Mesothelial cell of epicardium (in vitro differentiated cells): ENCODE measurements at regions not wholly inside any gene's neighbourhood (a gene's known extent, or its start where the extent isn't known, plus 50 kb on each side); places are given as distances from the start of the nearest gene placed in this dataset.

ENCODE experiments used
- DNase-seq, 2 experiments: peaks; one replicate each; pipeline ENCODE4 v3.0.0; 2021; ENCODE audit warnings: low spot score in 2 of 2; ENCODE audit not compliant: unreplicated experiment in 2 of 2
- H3K27ac Mint-ChIP-seq: 2 replicates; pipeline ENCODE4 v1.8.0; 2021; ENCODE audit warnings: mixed read lengths
- H3K27me3 Mint-ChIP-seq: 2 replicates; pipeline ENCODE4 v1.8.0; 2021; ENCODE audit warnings: low read depth, mixed read lengths
- H3K36me3 Mint-ChIP-seq: 2 replicates; pipeline ENCODE4 v1.8.0; 2021; ENCODE audit warnings: mixed read lengths
- H3K4me1 Mint-ChIP-seq: 2 replicates; pipeline ENCODE4 v1.8.0; 2021; ENCODE audit warnings: mixed read lengths
- H3K4me3 Mint-ChIP-seq: 2 replicates; pipeline ENCODE4 v1.8.0; 2021; ENCODE audit warnings: mild to moderate bottlenecking, moderate library complexity, mixed read lengths
- H3K9me3 Mint-ChIP-seq: 2 replicates; pipeline ENCODE4 v1.8.0; 2021; ENCODE audit warnings: mixed read lengths
- TF ChIP-seq, protein P1 (sequence below): fragments of 200-600 bp; sonication (generic); IDR thresholded peaks from one replicate; pipeline ENCODE4 v1.5.0; 2021; ENCODE audit warnings: antibody characterized with exemption; ENCODE audit not compliant: unreplicated experiment

DNA sequence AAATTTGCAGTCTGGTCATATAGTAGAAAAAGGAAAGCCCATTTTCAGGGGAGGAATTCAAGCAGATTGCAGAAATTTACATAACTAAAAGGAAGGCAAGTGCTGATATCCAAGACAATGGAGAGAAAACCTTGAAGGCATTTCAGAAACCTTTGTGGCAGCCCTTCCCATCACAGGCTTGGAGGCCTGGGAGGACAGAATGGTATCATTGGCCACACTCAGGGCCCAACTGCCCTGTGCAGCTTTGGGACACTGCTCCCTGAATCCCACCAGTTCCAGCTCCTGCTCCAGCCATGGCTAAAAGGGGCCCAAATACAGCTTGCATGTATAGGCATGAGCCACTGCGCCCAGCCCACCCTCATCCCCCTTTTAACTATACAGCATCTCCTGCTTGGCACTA, 81.1 kb upstream of the NYAP2 start:
- TF ChIP-seq, protein P1, sequence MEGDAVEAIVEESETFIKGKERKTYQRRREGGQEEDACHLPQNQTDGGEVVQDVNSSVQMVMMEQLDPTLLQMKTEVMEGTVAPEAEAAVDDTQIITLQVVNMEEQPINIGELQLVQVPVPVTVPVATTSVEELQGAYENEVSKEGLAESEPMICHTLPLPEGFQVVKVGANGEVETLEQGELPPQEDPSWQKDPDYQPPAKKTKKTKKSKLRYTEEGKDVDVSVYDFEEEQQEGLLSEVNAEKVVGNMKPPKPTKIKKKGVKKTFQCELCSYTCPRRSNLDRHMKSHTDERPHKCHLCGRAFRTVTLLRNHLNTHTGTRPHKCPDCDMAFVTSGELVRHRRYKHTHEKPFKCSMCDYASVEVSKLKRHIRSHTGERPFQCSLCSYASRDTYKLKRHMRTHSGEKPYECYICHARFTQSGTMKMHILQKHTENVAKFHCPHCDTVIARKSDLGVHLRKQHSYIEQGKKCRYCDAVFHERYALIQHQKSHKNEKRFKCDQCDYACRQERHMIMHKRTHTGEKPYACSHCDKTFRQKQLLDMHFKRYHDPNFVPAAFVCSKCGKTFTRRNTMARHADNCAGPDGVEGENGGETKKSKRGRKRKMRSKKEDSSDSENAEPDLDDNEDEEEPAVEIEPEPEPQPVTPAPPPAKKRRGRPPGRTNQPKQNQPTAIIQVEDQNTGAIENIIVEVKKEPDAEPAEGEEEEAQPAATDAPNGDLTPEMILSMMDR, result no peak
- DNase-seq, result no peak
- no peaks in the 10 kb centered on the region for H3K36me3 Mint-ChIP-seq
- peaks cover 15% of the 10 kb centered on the region for H3K9me3 Mint-ChIP-seq
- no peaks in the 10 kb centered on the region for H3K4me1 Mint-ChIP-seq
- no peak overlapping the region for H3K4me3 Mint-ChIP-seq
- H3K27me3 Mint-ChIP-seq, result no peaks in the 10 kb centered on the region
- H3K27ac Mint-ChIP-seq, result no peak overlapping the region

- Mint-ChIP-seq H3K4me3 (no peak overlapping the region), H3K36me3 (no peaks in the 10 kb centered on the region), H3K27ac (no peak overlapping the region), H3K27me3 (no peaks in the 10 kb centered on the region), H3K9me3 (peaks cover 15% of the 10 kb centered on the region), H3K4me1 (no peaks in the 10 kb centered on the region)
- TF ChIP-seq, protein P1, result no peak
- no peak for DNase-seq
Observed at GRCh38 chr2:225317186-225317585, 82.3 kb upstream of the NYAP2 start.

- H3K4me3 Mint-ChIP-seq, result no peak overlapping the region
- H3K36me3 Mint-ChIP-seq, result no peaks in the 10 kb centered on the region
- H3K27me3 Mint-ChIP-seq, result no peaks in the 10 kb centered on the region
- H3K4me1 Mint-ChIP-seq, result peaks cover 6% of the 10 kb centered on the region
- DNase-seq, result no peak
- no peaks in the 10 kb centered on the region for H3K9me3 Mint-ChIP-seq
- TF ChIP-seq, protein P1, result no peak
- no peak overlapping the region for H3K27ac Mint-ChIP-seq
Observed at GRCh38 chr2:225310745-225311144, 88.8 kb upstream of the NYAP2 start.

DNA sequence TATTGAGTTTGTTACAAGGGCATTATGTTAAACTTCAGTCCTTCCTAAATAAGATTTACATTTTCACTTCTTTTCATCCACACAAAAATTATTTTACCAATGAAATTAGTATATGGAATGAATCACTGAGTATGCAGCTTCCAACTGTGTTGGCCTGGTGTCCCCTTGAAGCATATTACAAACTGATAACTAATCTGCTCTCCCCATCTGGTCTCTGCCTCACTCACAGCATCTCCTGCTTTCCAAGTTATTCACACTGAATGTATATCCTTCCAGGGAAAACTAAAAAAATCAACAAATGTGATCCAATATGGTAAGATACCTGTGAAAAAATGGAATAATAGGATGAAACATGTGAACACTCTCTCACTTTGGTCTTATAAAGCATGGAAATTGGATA, 90.0 kb upstream of the NYAP2 start:
- no peak overlapping the region for H3K4me3 Mint-ChIP-seq
- no peak for DNase-seq
- H3K36me3 Mint-ChIP-seq, result no peaks in the 10 kb centered on the region
- no peaks in the 10 kb centered on the region for H3K27me3 Mint-ChIP-seq
- no peak overlapping the region for H3K27ac Mint-ChIP-seq
- peaks cover 6% of the 10 kb centered on the region for H3K4me1 Mint-ChIP-seq
- peaks cover 7% of the 10 kb centered on the region for H3K9me3 Mint-ChIP-seq
- TF ChIP-seq, protein P1, result no peak

GRCh38 chr2:225296951-225297350, 102.6 kb upstream of the NYAP2 start:
- DNase-seq, result no peak
- H3K9me3 Mint-ChIP-seq, result peaks cover 24% of the 10 kb centered on the region
- H3K27me3 Mint-ChIP-seq, result peaks cover 6% of the 10 kb centered on the region
- H3K4me3 Mint-ChIP-seq, result no peak overlapping the region
- no peak overlapping the region for H3K27ac Mint-ChIP-seq
- TF ChIP-seq, protein P1, result no peak
- H3K36me3 Mint-ChIP-seq, result peaks cover 3% of the 10 kb centered on the region
- no peaks in the 10 kb centered on the region for H3K4me1 Mint-ChIP-seq

GRCh38 chr2:225295102-225295501, 104.4 kb upstream of the NYAP2 start:
- Mint-ChIP-seq H3K27me3 (peaks cover 6% of the 10 kb centered on the region), H3K4me3 (no peak overlapping the region), H3K27ac (no peak overlapping the region), H3K36me3 (no peaks in the 10 kb centered on the region), H3K9me3 (peaks cover 6% of the 10 kb centered on the region), H3K4me1 (no peaks in the 10 kb centered on the region)
- TF ChIP-seq, protein P1, result no peak
- no peak for DNase-seq
